Esophagus muscularis mucosa (tissue), 4 donors: ENCODE measurements at regions not wholly inside any gene's neighbourhood (a gene's known extent, or its start where the extent isn't known, plus 50 kb on each side); places are given as distances from the start of the nearest gene placed in this dataset.

Experiments
- DNase-seq: peaks from one replicate; pipeline ENCODE4 v3.0.0-alpha.2; 2017; ENCODE audit errors: extremely low spot score
- H3K27ac ChIP-seq, 4 donors: fragments of 200-600 bp; sonication (generic); replicated peaks in 1 of 4; 1 replicate in 3 of 4; 2 replicates in 1 of 4; pipeline ENCODE4 v1.5.1; 2016 to 2019; ENCODE audit warnings: mild to moderate bottlenecking in 1 of 4
- H3K27me3 ChIP-seq, 4 donors: fragments of 200-600 bp; sonication (generic); one replicate each; pipeline versions ENCODE4 v1.5.1 to v1.6.0; 2016 to 2019
- H3K36me3 ChIP-seq, 4 donors: fragments of 200-600 bp; sonication (generic); one replicate each; pipeline ENCODE4 v1.5.1; 2016 to 2019
- H3K4me1 ChIP-seq, 4 donors: fragments of 200-600 bp; sonication (generic); one replicate each; pipeline ENCODE4 v1.5.1; 2016 to 2019
- H3K4me3 ChIP-seq, 4 donors: fragments of 200-600 bp; sonication (generic); 1 replicate in 2 of 4; 2 replicates in 2 of 4; pipeline ENCODE4 v1.5.1; 2016 to 2019; ENCODE audit warnings: mild to moderate bottlenecking in 4 of 4, moderate library complexity in 1 of 4
- H3K9me3 ChIP-seq, 4 donors: fragments of 200-600 bp; sonication (generic); 1 replicate in 3 of 4; 2 replicates in 1 of 4; pipeline ENCODE4 v1.5.1; 2016 to 2019
- CTCF ChIP-seq, 3 experiments: fragments of 200-600 bp in 2 of 3; fragments of 450-650 bp in 1 of 3; sonication (generic) in 2 of 3; IDR thresholded peaks; one replicate each; pipeline ENCODE4 v1.5.1; 2017 to 2019; ENCODE audit warnings: antibody characterized with exemption in 3 of 3, mild to moderate bottlenecking in 2 of 3, moderate library complexity in 1 of 3
- EP300 ChIP-seq: sonication (generic); formaldehyde crosslinking; IDR thresholded peaks from one replicate; pipeline ENCODE4 v1.6.1; 2017; ENCODE audit warnings: antibody characterized with exemption
- POLR2A ChIP-seq: fragments of 450-650 bp; IDR thresholded peaks from one replicate; pipeline ENCODE4 v1.6.1; 2017; ENCODE audit warnings: antibody characterized with exemption, moderate library complexity, mild to moderate bottlenecking, low read depth
- POLR2AphosphoS5 ChIP-seq, 2 donors: sonication (generic); formaldehyde crosslinking; IDR thresholded peaks; one replicate each; pipeline ENCODE4 v1.6.1; 2017; ENCODE audit warnings: antibody characterized with exemption in 2 of 2
- WGBS: methylation state at CpG from one replicate; pipeline ENCODE4 v1.1.5; 2018; 5-methylcytosine and 5-hydroxymethylcytosine counted together
- intact Hi-C: fragments of 100-400 bp; cut with DNase I; formaldehyde crosslinking; loops from one replicate; pipeline ENCODE4 v1.15.1; 2023

- DNase-seq = no peak
- H3K4me3 ChIP-seq = no peak overlapping the region
- no peaks in the 10 kb centered on the region for H3K9me3 ChIP-seq
- H3K27ac ChIP-seq = no peak overlapping the region
- H3K4me1 ChIP-seq = no peaks in the 10 kb centered on the region
- H3K27me3 ChIP-seq = no peaks in the 10 kb centered on the region
- 95% methylated on average over 2 of the region's 2 CpGs for WGBS
- intact Hi-C loops = no loop called here
- H3K36me3 ChIP-seq = no peaks in the 10 kb centered on the region
- TF ChIP-seq EP300 (no peak), CTCF (IDR thresholded peaks at IDR 0.05) (no peak), POLR2AphosphoS5 (IDR thresholded peaks at IDR 0.05) (no peak), POLR2A (no peak)
These were observed 2206.0 kb downstream of the MRPL39 start for GRCh38 chr21:23401278-23401677.

- TF ChIP-seq POLR2AphosphoS5 (IDR thresholded peaks at IDR 0.05) = no peak
- TF ChIP-seq EP300 = no peak
- TF ChIP-seq POLR2A = no peak
- TF ChIP-seq CTCF (IDR thresholded peaks at IDR 0.05) = no peak
- intact Hi-C loops = no loop called here
These were observed 2208.6 kb downstream of the MRPL39 start for GRCh38 chr21:23398726-23399125.

GRCh38 chr21:23394458-23394857 is 2212.8 kb downstream of the MRPL39 start:
- no peak for DNase-seq
- WGBS = 91% methylated on average over 2 of the region's 2 CpGs
- H3K27ac ChIP-seq = no peak overlapping the region
- H3K4me1 ChIP-seq = no peaks in the 10 kb centered on the region
- no peaks in the 10 kb centered on the region for H3K9me3 ChIP-seq
- H3K27me3 ChIP-seq = no peaks in the 10 kb centered on the region
- no peak overlapping the region for H3K4me3 ChIP-seq
- TF ChIP-seq EP300 = no peak
- TF ChIP-seq CTCF (IDR thresholded peaks at IDR 0.05) = no peak
- TF ChIP-seq POLR2AphosphoS5 (IDR thresholded peaks at IDR 0.05) = no peak
- TF ChIP-seq POLR2A = no peak
- H3K36me3 ChIP-seq = no peaks in the 10 kb centered on the region
- intact Hi-C loops = no loop called here

More at GRCh38 chr21:23398726-23399125, 2208.6 kb downstream of the MRPL39 start:
- no peak for DNase-seq
- H3K4me3 ChIP-seq = no peak overlapping the region
- WGBS = 84% methylated on average over 1 of the region's 1 CpG
- H3K36me3 ChIP-seq = no peaks in the 10 kb centered on the region
- no peaks in the 10 kb centered on the region for H3K9me3 ChIP-seq
- H3K4me1 ChIP-seq = no peaks in the 10 kb centered on the region
- no peak overlapping the region for H3K27ac ChIP-seq
- no peaks in the 10 kb centered on the region for H3K27me3 ChIP-seq

- no peak overlapping the region for H3K27ac ChIP-seq
- H3K4me3 ChIP-seq = no peak overlapping the region
- TF ChIP-seq EP300 (no peak), POLR2A (no peak), CTCF (IDR thresholded peaks at IDR 0.05) (no peak), POLR2AphosphoS5 (IDR thresholded peaks at IDR 0.05) (no peak)
- 41% methylated on average over 4 of the region's 4 CpGs for WGBS
- no peak for DNase-seq
- intact Hi-C loops = no loop called here
- no peaks in the 10 kb centered on the region for H3K4me1 ChIP-seq
- no peaks in the 10 kb centered on the region for H3K36me3 ChIP-seq
- no peaks in the 10 kb centered on the region for H3K9me3 ChIP-seq
- no peaks in the 10 kb centered on the region for H3K27me3 ChIP-seq
These were observed 2222.6 kb downstream of the MRPL39 start for GRCh38 chr21:23384679-23385078.

- WGBS = 90% methylated on average over 4 of the region's 4 CpGs
These were observed 2233.1 kb downstream of the MRPL39 start for GRCh38 chr21:23374155-23374554.

More at GRCh38 chr21:23374155-23374554, 2233.1 kb downstream of the MRPL39 start:
- Histone ChIP-seq H3K4me3 (no peak overlapping the region), H3K27ac (no peak overlapping the region), H3K4me1 (no peaks in the 10 kb centered on the region), H3K27me3 (peaks cover 0 to 5% (median 0%) of the 10 kb centered on the region in 4 donors), H3K9me3 (no peaks in the 10 kb centered on the region), H3K36me3 (no peaks in the 10 kb centered on the region)
- no peak for DNase-seq
- intact Hi-C loops = no loop called here
- TF ChIP-seq EP300 (no peak), POLR2A (no peak)
